ENCODE measurements at regions not wholly inside any gene's neighbourhood (a gene's known extent, or its start where the extent isn't known, plus 50 kb on each side); places are given as distances from the start of the nearest gene placed in this dataset.

DNA sequence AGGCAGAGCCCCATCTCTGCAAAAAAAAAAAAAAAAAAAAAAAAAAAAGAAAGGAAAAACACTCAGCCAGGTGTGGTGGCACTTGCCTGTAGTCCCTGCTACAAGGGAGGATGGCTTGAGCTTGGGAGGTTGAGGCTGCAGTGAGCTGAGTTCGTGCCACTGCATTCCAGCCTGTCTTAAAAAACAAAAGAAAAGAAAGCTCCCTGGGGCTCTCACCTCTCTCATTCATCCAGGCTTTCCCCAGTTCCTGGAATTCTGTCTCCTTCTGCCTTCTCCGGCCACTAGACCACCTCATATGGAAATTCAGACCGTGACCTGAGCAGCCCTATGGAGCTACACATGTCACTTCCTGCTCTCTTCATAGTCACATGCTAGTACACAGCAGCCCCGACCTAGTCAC, 101.1 kb upstream of the TAB2 start:
- Histone ChIP-seq H3K27me3 (ENCODE audit: control insufficient read depth, insufficient read depth, low read length) (no peaks in the 10 kb centered on the region), H3K9ac (ENCODE audit: low read length) (no peak overlapping the region), H3K36me3 (ENCODE audit: control insufficient read depth, insufficient read depth, low read length) (no peaks in the 10 kb centered on the region), H3K4me1 (ENCODE audit: control insufficient read depth, insufficient read depth, low read length) (peaks cover 6% of the 10 kb centered on the region; the same call in 1 of the 2 replicates), H3K9me3 (ENCODE audit: control insufficient read depth, insufficient read depth, low read depth, low read length) (no peaks in the 10 kb centered on the region), H3K27ac (ENCODE audit: low read depth, low read length) (no peak overlapping the region), H3K4me3 (ENCODE audit: low read depth, low read length) (no peak overlapping the region)

DNA sequence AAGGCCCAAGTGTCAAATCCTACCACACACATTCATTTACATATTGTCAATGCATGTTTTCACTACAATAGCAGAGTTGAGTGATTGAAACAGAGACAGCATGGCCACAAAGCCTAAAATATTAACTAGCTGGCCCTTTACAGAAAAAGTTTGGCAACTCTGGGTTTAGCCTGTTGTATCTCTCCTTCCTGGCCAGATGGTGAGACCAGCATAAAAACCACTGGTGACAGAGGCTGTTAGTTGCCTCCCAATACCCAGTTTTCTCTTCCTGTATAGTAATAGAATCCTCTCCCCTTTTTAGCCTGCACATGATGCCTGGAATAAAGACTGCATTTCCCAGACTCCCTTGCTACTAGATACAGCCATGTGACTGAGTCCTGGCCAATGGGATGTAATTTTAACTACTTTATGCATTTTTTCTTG, 100.0 kb upstream of the TAB2 start:
- Histone ChIP-seq H3K4me1 (ENCODE audit: control insufficient read depth, insufficient read depth, low read length) (peaks cover 6% of the 10 kb centered on the region; the same call in 1 of the 2 replicates), H3K4me3 (ENCODE audit: low read depth, low read length) (no peak overlapping the region), H3K9me3 (ENCODE audit: control insufficient read depth, insufficient read depth, low read depth, low read length) (no peaks in the 10 kb centered on the region), H3K9ac (ENCODE audit: low read length) (no peak overlapping the region), H3K27me3 (ENCODE audit: control insufficient read depth, insufficient read depth, low read length) (no peaks in the 10 kb centered on the region), H3K27ac (ENCODE audit: low read depth, low read length) (no peak overlapping the region), H3K36me3 (ENCODE audit: control insufficient read depth, insufficient read depth, low read length) (no peaks in the 10 kb centered on the region)

DNA sequence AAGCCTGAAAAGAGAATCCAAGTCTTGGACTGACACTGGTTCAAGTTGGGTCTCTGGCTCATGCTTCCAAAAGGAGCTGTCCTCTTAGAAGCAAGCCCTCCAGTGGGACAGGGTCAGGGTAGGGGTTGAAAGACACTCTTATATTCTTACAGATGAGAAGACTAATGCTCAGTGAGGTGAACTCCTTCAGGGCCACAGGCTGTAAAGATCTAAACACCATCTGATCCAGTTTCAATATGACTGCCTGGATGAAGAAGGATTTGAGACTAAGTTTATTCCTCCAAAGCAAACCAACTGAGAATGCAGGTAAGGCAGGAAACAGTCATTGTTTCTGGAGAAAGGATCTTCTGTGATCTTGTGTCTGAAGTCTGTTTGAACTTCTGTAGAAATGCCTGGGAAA, 99.0 kb upstream of the TAB2 start:
- Histone ChIP-seq H3K4me3 (ENCODE audit: low read depth, low read length) (no peak overlapping the region), H3K27me3 (ENCODE audit: control insufficient read depth, insufficient read depth, low read length) (no peaks in the 10 kb centered on the region), H3K27ac (ENCODE audit: low read depth, low read length) (no peak overlapping the region), H3K9ac (ENCODE audit: low read length) (no peak overlapping the region), H3K9me3 (ENCODE audit: control insufficient read depth, insufficient read depth, low read depth, low read length) (no peaks in the 10 kb centered on the region), H3K36me3 (ENCODE audit: control insufficient read depth, insufficient read depth, low read length) (no peaks in the 10 kb centered on the region), H3K4me1 (ENCODE audit: control insufficient read depth, insufficient read depth, low read length) (peaks cover 6% of the 10 kb centered on the region; the same call in 1 of the 2 replicates)

DNA sequence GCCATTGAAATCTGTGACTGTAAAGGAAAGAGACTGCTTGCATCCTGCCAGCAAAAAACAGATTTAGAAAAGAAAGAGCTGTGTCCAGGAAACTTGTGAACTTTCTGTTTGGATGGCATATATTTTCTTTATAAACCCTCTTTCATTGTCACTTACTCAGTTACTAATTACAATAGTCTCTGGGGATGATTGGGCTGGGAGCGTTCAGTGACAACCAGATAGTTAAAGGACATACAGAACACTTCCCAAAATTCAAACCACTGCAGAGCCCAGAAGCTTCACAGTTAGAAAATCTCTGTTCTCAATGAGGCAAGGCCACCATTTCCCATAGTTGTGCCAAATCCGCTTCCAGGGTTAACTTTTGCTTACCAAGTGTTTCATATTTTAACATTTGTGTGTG, 98.6 kb upstream of the TAB2 start:
- Histone ChIP-seq H3K9ac (ENCODE audit: low read length) (no peak overlapping the region), H3K36me3 (ENCODE audit: control insufficient read depth, insufficient read depth, low read length) (no peaks in the 10 kb centered on the region), H3K9me3 (ENCODE audit: control insufficient read depth, insufficient read depth, low read depth, low read length) (no peaks in the 10 kb centered on the region), H3K4me3 (ENCODE audit: low read depth, low read length) (no peak overlapping the region), H3K4me1 (ENCODE audit: control insufficient read depth, insufficient read depth, low read length) (peaks cover 6% of the 10 kb centered on the region; the same call in 1 of the 2 replicates), H3K27ac (ENCODE audit: low read depth, low read length) (no peak overlapping the region), H3K27me3 (ENCODE audit: control insufficient read depth, insufficient read depth, low read length) (no peaks in the 10 kb centered on the region)

- H3K9ac ChIP-seq (ENCODE audit: low read length): no peak overlapping the region
- H3K27ac ChIP-seq (ENCODE audit: low read depth, low read length): no peak overlapping the region
- no peaks in the 10 kb centered on the region for H3K27me3 ChIP-seq (ENCODE audit: control insufficient read depth, insufficient read depth, low read length)
- no peaks in the 10 kb centered on the region for H3K36me3 ChIP-seq (ENCODE audit: control insufficient read depth, insufficient read depth, low read length)
- H3K4me1 ChIP-seq (ENCODE audit: control insufficient read depth, insufficient read depth, low read length): peaks cover 6% of the 10 kb centered on the region; the same call in 1 of the 2 replicates
- H3K4me3 ChIP-seq (ENCODE audit: low read depth, low read length): no peak overlapping the region
- no peaks in the 10 kb centered on the region for H3K9me3 ChIP-seq (ENCODE audit: control insufficient read depth, insufficient read depth, low read depth, low read length)
Measured at GRCh38 chr6:149220882-149221773, 96.4 kb upstream of the TAB2 start.

DNA sequence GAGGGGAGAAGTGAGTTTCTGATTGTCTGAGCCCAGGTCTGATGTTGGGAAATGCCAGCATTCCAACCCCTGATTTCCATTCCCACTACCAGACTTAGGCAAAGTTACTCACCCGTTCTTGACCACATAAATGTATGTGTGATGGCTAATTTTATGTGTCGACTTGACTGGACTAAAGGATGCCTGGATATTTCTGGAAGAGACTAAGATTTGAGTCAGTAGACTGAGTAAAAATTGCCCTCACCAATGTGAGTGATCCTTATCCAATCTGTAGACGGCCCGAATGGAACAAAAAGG, 95.8 kb upstream of the TAB2 start:
- H3K27ac ChIP-seq (ENCODE audit: low read depth, low read length): no peak overlapping the region
- H3K9me3 ChIP-seq (ENCODE audit: control insufficient read depth, insufficient read depth, low read depth, low read length): no peaks in the 10 kb centered on the region

DNA sequence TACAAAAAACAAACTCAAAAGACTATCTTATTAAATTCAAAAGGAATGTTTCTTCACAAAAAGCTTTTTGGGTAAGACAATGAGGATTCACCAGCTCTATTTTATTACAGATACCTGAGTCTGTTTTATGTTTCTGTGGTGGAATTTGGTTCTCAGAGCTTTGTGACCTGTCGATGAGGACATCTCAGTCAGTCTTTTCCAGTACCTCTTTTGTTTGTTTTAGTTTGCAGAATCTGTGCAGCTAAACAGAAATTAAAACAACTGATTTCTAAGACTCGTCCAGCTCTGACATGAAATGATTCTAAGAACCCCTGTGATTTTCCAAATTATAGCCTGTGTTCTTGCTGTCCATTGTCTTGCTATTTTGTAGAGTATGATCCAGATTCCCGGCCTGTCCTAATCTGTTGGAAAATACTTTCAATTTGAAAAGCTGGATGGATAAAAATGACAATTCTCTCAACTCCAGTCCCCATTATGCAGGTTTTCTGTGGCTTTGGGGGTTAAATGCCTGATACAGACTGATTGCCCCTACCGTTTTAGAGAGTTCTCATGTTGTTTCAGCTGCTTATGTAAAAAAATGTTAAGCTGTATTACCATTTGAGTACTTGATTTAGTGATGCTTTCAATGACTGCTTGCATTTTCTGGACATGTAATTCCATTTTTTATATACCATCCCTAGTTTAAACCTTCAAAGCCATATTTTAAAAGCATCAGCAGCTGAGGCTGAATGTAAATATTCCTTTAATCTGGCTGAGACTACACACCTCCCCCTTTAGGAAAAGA, 94.2 kb upstream of the TAB2 start:
- H3K27ac ChIP-seq (ENCODE audit: low read depth, low read length): no peak overlapping the region
- no peaks in the 10 kb centered on the region for H3K9me3 ChIP-seq (ENCODE audit: control insufficient read depth, insufficient read depth, low read depth, low read length)
- H3K9ac ChIP-seq (ENCODE audit: low read length): no peak overlapping the region
- no peaks in the 10 kb centered on the region for H3K36me3 ChIP-seq (ENCODE audit: control insufficient read depth, insufficient read depth, low read length)
- H3K4me3 ChIP-seq (ENCODE audit: low read depth, low read length): no peak overlapping the region
- H3K27me3 ChIP-seq (ENCODE audit: control insufficient read depth, insufficient read depth, low read length): no peaks in the 10 kb centered on the region
- H3K4me1 ChIP-seq (ENCODE audit: control insufficient read depth, insufficient read depth, low read length): peaks cover 3% of the 10 kb centered on the region; the same call in 1 of the 2 replicates

More for the DNA sequence above, 95.8 kb upstream of the TAB2 start:
- Histone ChIP-seq H3K36me3 (ENCODE audit: control insufficient read depth, insufficient read depth, low read length) (no peaks in the 10 kb centered on the region), H3K9ac (ENCODE audit: low read length) (no peak overlapping the region), H3K4me1 (ENCODE audit: control insufficient read depth, insufficient read depth, low read length) (peaks cover 3% of the 10 kb centered on the region; the same call in 1 of the 2 replicates), H3K4me3 (ENCODE audit: low read depth, low read length) (no peak overlapping the region), H3K27me3 (ENCODE audit: control insufficient read depth, insufficient read depth, low read length) (no peaks in the 10 kb centered on the region)

GRCh38 chr6:149223904-149224351, 93.6 kb upstream of the TAB2 start:
- peaks cover 4% of the 10 kb centered on the region; the same call in 1 of the 2 replicates for H3K4me1 ChIP-seq (ENCODE audit: control insufficient read depth, insufficient read depth, low read length)
- no peaks in the 10 kb centered on the region for H3K27me3 ChIP-seq (ENCODE audit: control insufficient read depth, insufficient read depth, low read length)
- no peaks in the 10 kb centered on the region for H3K36me3 ChIP-seq (ENCODE audit: control insufficient read depth, insufficient read depth, low read length)
- H3K4me3 ChIP-seq (ENCODE audit: low read depth, low read length): no peak overlapping the region
- no peak overlapping the region for H3K9ac ChIP-seq (ENCODE audit: low read length)
- no peak overlapping the region for H3K27ac ChIP-seq (ENCODE audit: low read depth, low read length)
- no peaks in the 10 kb centered on the region for H3K9me3 ChIP-seq (ENCODE audit: control insufficient read depth, insufficient read depth, low read depth, low read length)

DNA sequence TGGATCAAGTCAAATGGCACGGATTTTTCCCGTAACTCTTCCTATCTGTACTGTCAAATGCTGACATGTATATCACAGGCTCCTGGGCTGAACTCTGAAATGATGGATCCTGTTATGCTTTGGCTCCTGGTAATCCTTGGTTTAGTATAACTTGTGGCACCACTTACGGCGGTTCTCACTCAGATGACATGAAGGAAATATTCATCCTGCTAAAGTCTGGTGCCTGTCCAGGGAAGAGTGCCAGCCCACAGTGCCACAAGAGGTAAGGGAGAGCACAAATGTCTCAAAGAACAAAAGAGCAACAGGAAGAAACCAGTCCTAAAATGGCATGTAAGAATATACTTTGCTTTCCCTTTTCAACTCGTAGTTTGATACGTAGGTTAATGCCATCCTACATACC, 93.1 kb upstream of the TAB2 start:
- Histone ChIP-seq H3K4me1 (ENCODE audit: control insufficient read depth, insufficient read depth, low read length) (peaks cover 4% of the 10 kb centered on the region; the same call in 1 of the 2 replicates), H3K9ac (ENCODE audit: low read length) (no peak overlapping the region), H3K4me3 (ENCODE audit: low read depth, low read length) (no peak overlapping the region), H3K27ac (ENCODE audit: low read depth, low read length) (no peak overlapping the region), H3K9me3 (ENCODE audit: control insufficient read depth, insufficient read depth, low read depth, low read length) (no peaks in the 10 kb centered on the region), H3K27me3 (ENCODE audit: control insufficient read depth, insufficient read depth, low read length) (no peaks in the 10 kb centered on the region), H3K36me3 (ENCODE audit: control insufficient read depth, insufficient read depth, low read length) (no peaks in the 10 kb centered on the region)

- Histone ChIP-seq H3K9me3 (ENCODE audit: control insufficient read depth, insufficient read depth, low read depth, low read length) (no peaks in the 10 kb centered on the region), H3K4me3 (ENCODE audit: low read depth, low read length) (no peak overlapping the region), H3K9ac (ENCODE audit: low read length) (no peak overlapping the region), H3K27ac (ENCODE audit: low read depth, low read length) (no peak overlapping the region), H3K36me3 (ENCODE audit: control insufficient read depth, insufficient read depth, low read length) (no peaks in the 10 kb centered on the region), H3K27me3 (ENCODE audit: control insufficient read depth, insufficient read depth, low read length) (no peaks in the 10 kb centered on the region), H3K4me1 (ENCODE audit: control insufficient read depth, insufficient read depth, low read length) (peaks cover 4% of the 10 kb centered on the region; the same call in 1 of the 2 replicates)
Measured at GRCh38 chr6:149225370-149225769, 92.1 kb upstream of the TAB2 start.

DNA sequence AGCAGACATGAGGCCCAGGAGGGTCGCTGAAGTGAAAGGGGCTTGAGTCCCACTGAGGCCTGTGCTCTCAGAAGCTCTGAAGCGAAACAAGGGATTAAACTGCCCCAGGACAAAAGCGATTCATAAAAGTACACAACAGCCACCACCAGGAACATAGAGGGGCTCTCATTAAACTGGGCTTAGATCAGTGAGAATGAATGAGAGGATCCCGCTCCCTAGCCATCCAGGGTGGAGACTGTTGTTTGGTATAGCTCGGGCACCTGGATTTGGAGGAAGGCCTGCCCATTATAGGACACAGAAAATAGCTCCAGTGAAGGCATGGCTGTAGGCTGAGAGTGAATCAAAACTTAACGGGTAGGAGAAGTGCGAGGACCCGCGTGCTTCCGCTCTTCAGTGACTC, 91.6 kb upstream of the TAB2 start:
- Histone ChIP-seq H3K27me3 (ENCODE audit: control insufficient read depth, insufficient read depth, low read length) (no peaks in the 10 kb centered on the region), H3K4me3 (ENCODE audit: low read depth, low read length) (no peak overlapping the region), H3K9ac (ENCODE audit: low read length) (no peak overlapping the region), H3K36me3 (ENCODE audit: control insufficient read depth, insufficient read depth, low read length) (no peaks in the 10 kb centered on the region), H3K9me3 (ENCODE audit: control insufficient read depth, insufficient read depth, low read depth, low read length) (no peaks in the 10 kb centered on the region), H3K4me1 (ENCODE audit: control insufficient read depth, insufficient read depth, low read length) (peaks cover 4% of the 10 kb centered on the region; the same call in 1 of the 2 replicates), H3K27ac (ENCODE audit: low read depth, low read length) (no peak overlapping the region)
